ENCODE measurements at regions not wholly inside any gene's neighbourhood (a gene's known extent, or its start where the extent isn't known, plus 50 kb on each side); places are given as distances from the start of the nearest gene placed in this dataset.

DNA sequence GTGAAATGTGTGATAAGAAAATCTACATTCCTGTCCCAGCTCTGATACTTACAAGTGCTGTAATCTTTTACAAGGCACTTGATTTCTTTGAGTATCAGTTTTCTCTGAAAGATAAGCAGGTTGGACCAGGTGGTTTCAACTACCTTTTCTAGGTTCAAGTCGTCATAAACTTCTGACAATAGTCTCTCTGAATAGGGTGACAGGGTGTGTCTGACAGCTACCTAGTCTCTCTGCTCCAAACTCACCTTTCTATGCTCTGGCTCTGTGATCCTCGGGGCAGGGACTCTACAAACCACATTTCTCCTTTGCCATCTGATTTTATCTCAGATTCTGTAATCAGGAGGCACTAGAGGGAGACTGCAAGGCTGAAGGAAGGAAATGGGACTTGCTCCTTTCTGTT, 137.7 kb upstream of the SYT1 start:
- Histone ChIP-seq H3K9ac (ENCODE audit: low read length) (no peak overlapping the region), H4K20me1 (ENCODE audit: low read length) (no peaks in the 10 kb centered on the region), H3K9me3 (ENCODE audit: low read length) (no peaks in the 10 kb centered on the region), H3K4me1 (ENCODE audit: insufficient read depth, low read length) (no peaks in the 10 kb centered on the region; the same call in 1 of the 2 replicates), H3K27ac (ENCODE audit: low read length) (no peak overlapping the region), H3K9me2 (replicated peaks; ENCODE audit: low read length) (no peaks in the 10 kb centered on the region), H3K36me3 (ENCODE audit: low read depth, low read length) (no peaks in the 10 kb centered on the region), H2AFZ (ENCODE audit: low read length) (no peak overlapping the region), H3K4me3 (ENCODE audit: low read length) (no peak overlapping the region), H3K79me2 (ENCODE audit: low read length) (no peaks in the 10 kb centered on the region), H3F3A (ENCODE audit: low read length, unreplicated experiment) (no peaks in the 10 kb centered on the region), H3K4me2 (ENCODE audit: low read length) (no peak overlapping the region), H3K27me3 (ENCODE audit: low read length) (no peaks in the 10 kb centered on the region)
- ChIA-PET CTCF (no interaction called here), POLR2A (ENCODE audit: unreplicated experiment) (no interaction called here)
- no peak for ATAC-seq
- no peak for TF ChIP-seq CTCF (conservative IDR thresholded peaks at IDR 0.05; ENCODE audit: low read depth, low read length)
- no peak for TF ChIP-seq EZH2 (IDR thresholded peaks at IDR 0.05; ENCODE audit: low read length, unreplicated experiment)
- TF ChIP-seq EZH2phosphoT487 (IDR thresholded peaks at IDR 0.05; ENCODE audit: borderline replicate concordance, low read length) = no peak
- no peak for DNase-seq
- BruUV-seq (replicated peaks) = no TSS peak
- intact Hi-C loops (cut with micrococcal nuclease) = no loop called here

- Histone ChIP-seq H2AFZ (ENCODE audit: low read length) (no peak overlapping the region), H3K4me1 (ENCODE audit: insufficient read depth, low read length) (no peaks in the 10 kb centered on the region; the same call in 1 of the 2 replicates), H3K79me2 (ENCODE audit: low read length) (no peaks in the 10 kb centered on the region), H3K9me2 (replicated peaks; ENCODE audit: low read length) (no peaks in the 10 kb centered on the region), H4K20me1 (ENCODE audit: low read length) (no peaks in the 10 kb centered on the region), H3K4me2 (ENCODE audit: low read length) (no peak overlapping the region), H3K4me3 (ENCODE audit: low read length) (no peak overlapping the region), H3F3A (ENCODE audit: low read length, unreplicated experiment) (no peaks in the 10 kb centered on the region), H3K9ac (ENCODE audit: low read length) (no peak overlapping the region), H3K27ac (ENCODE audit: low read length) (no peak overlapping the region), H3K9me3 (ENCODE audit: low read length) (no peaks in the 10 kb centered on the region), H3K36me3 (ENCODE audit: low read depth, low read length) (no peaks in the 10 kb centered on the region), H3K27me3 (ENCODE audit: low read length) (no peaks in the 10 kb centered on the region)
- DNase-seq (no peak), ATAC-seq (no peak)
- TF ChIP-seq EZH2 (IDR thresholded peaks at IDR 0.05; ENCODE audit: low read length, unreplicated experiment) (no peak), EZH2phosphoT487 (IDR thresholded peaks at IDR 0.05; ENCODE audit: borderline replicate concordance, low read length) (no peak), CTCF (conservative IDR thresholded peaks at IDR 0.05; ENCODE audit: low read depth, low read length) (no peak)
- ChIA-PET POLR2A (ENCODE audit: unreplicated experiment) (no interaction called here), CTCF (no interaction called here)
- intact Hi-C loops (cut with micrococcal nuclease) = no loop called here
- no TSS peak for BruUV-seq (replicated peaks)
These were observed 132.1 kb upstream of the SYT1 start for GRCh38 chr12:78732481-78732880.

GRCh38 chr12:78739653-78740052, 124.9 kb upstream of the SYT1 start:
- POLR2A ChIA-PET (ENCODE audit: unreplicated experiment) = interaction anchor here (0.7 kb wide), 1 partner anchor 711 kb away, joined by 7 read pairs; no protein-coding TSS in a partner anchor
- BruUV-seq (replicated peaks) = no TSS peak
- intact Hi-C loops (cut with micrococcal nuclease) = no loop called here

More at GRCh38 chr12:78739653-78740052, 124.9 kb upstream of the SYT1 start:
- H3K4me1 ChIP-seq (ENCODE audit: insufficient read depth, low read length) = no peaks in the 10 kb centered on the region; the same call in 1 of the 2 replicates
- H3K27ac ChIP-seq (ENCODE audit: low read length) = no peak overlapping the region
- no peak for DNase-seq
- no peak overlapping the region for H2AFZ ChIP-seq (ENCODE audit: low read length)
- H3K79me2 ChIP-seq (ENCODE audit: low read length) = no peaks in the 10 kb centered on the region
- H3K27me3 ChIP-seq (ENCODE audit: low read length) = no peaks in the 10 kb centered on the region
- no peak overlapping the region for H3K4me3 ChIP-seq (ENCODE audit: low read length)
- no peak overlapping the region for H3K4me2 ChIP-seq (ENCODE audit: low read length)
- no peaks in the 10 kb centered on the region for H3K9me2 ChIP-seq (replicated peaks; ENCODE audit: low read length)
- H3F3A ChIP-seq (ENCODE audit: low read length, unreplicated experiment) = no peaks in the 10 kb centered on the region
- no peaks in the 10 kb centered on the region for H3K36me3 ChIP-seq (ENCODE audit: low read depth, low read length)
- H4K20me1 ChIP-seq (ENCODE audit: low read length) = no peaks in the 10 kb centered on the region
- H3K9ac ChIP-seq (ENCODE audit: low read length) = no peak overlapping the region
- TF ChIP-seq EZH2phosphoT487 (IDR thresholded peaks at IDR 0.05; ENCODE audit: borderline replicate concordance, low read length) (no peak), CTCF (conservative IDR thresholded peaks at IDR 0.05; ENCODE audit: low read depth, low read length) (no peak), EZH2 (IDR thresholded peaks at IDR 0.05; ENCODE audit: low read length, unreplicated experiment) (no peak)
- ATAC-seq = no peak
- CTCF ChIA-PET = no interaction called here
- H3K9me3 ChIP-seq (ENCODE audit: low read length) = no peaks in the 10 kb centered on the region
